8988T (cell line): ENCODE measurements at regions not wholly inside any gene's neighbourhood (a gene's known extent, or its start where the extent isn't known, plus 50 kb on each side); places are given as distances from the start of the nearest gene placed in this dataset.

Source experiments
- DNase-seq: peaks from one replicate; pipeline ENCODE4 v3.0.0; 2011

GRCh38 chr17:73962308-73962707 is 241.2 kb upstream of the RPL38 start:
- DNase-seq, result no peak

- DNase-seq, result no peak
Observed at GRCh38 chr17:73968680-73969079, 234.8 kb upstream of the RPL38 start.

- no peak for DNase-seq
Observed at GRCh38 chr17:73969956-73970355, 233.5 kb upstream of the RPL38 start.

- DNase-seq, result no peak
Observed at GRCh38 chr17:73971127-73971526, 232.4 kb upstream of the RPL38 start.

GRCh38 chr17:73972056-73972455 is 231.4 kb upstream of the RPL38 start:
- no peak for DNase-seq

GRCh38 chr17:73972901-73973300 is 230.6 kb upstream of the RPL38 start:
- no peak for DNase-seq

- DNase-seq, result no peak
Observed at GRCh38 chr17:73973586-73974409, 229.7 kb upstream of the RPL38 start.

- no peak for DNase-seq
Observed at GRCh38 chr17:73974536-73974935, 228.9 kb upstream of the RPL38 start.

- no peak for DNase-seq
Observed at GRCh38 chr17:73976147-73976546, 227.3 kb upstream of the RPL38 start.

- no peak for DNase-seq
Observed at GRCh38 chr17:73976676-73977521, 226.6 kb upstream of the RPL38 start.

GRCh38 chr17:73980517-73980916 is 223.0 kb upstream of the RPL38 start:
- DNase-seq, result no peak

GRCh38 chr17:73982871-73983270 is 220.6 kb upstream of the RPL38 start:
- no peak for DNase-seq

- DNase-seq, result no peak
Observed at GRCh38 chr17:73983621-73984400, 219.7 kb upstream of the RPL38 start.

- DNase-seq, result no peak
Observed at GRCh38 chr17:73984941-73985340, 218.5 kb upstream of the RPL38 start.

- DNase-seq, result no peak
Observed at GRCh38 chr17:73985466-73986015, 217.9 kb upstream of the RPL38 start.

- DNase-seq, result no peak
Observed at GRCh38 chr17:73986641-73987177, 216.8 kb upstream of the RPL38 start.

GRCh38 chr17:73987395-73987794 is 216.1 kb upstream of the RPL38 start:
- no peak for DNase-seq

- DNase-seq, result no peak
Observed at GRCh38 chr17:73987845-73988509, 215.5 kb upstream of the RPL38 start.

GRCh38 chr17:73989671-73990070 is 213.8 kb upstream of the RPL38 start:
- DNase-seq, result no peak

- DNase-seq, result no peak
Observed at GRCh38 chr17:73990290-73990689, 213.2 kb upstream of the RPL38 start.

- no peak for DNase-seq
Observed at GRCh38 chr17:73991260-73991659, 212.2 kb upstream of the RPL38 start.

- DNase-seq, result no peak
Observed at GRCh38 chr17:73994946-73995345, 208.5 kb upstream of the RPL38 start.
